ENCODE measurements at regions not wholly inside any gene's neighbourhood (a gene's known extent, or its start where the extent isn't known, plus 50 kb on each side); places are given as distances from the start of the nearest gene placed in this dataset.
A peak's percentile ranks its signal among the peaks of the same experiment; 100 is the strongest.

GRCh38 chr1:163799190-163799805 is 477.5 kb downstream of the NUF2 start:
- DNase-seq (no peak), ATAC-seq (ENCODE audit: low read depth in 2 of 2) (no peak)
- Mint-ChIP-seq H3K9me3 (peaks cover 0 to 17% (median 4%) of the 10 kb centered on the region in 7 donors), H3K27me3 (no peaks in the 10 kb centered on the region), H3K4me3 (no peak overlapping the region), H3K36me3 (no peaks in the 10 kb centered on the region), H3K4me1 (no peaks in the 10 kb centered on the region), H3K27ac (no peak overlapping the region)

DNA sequence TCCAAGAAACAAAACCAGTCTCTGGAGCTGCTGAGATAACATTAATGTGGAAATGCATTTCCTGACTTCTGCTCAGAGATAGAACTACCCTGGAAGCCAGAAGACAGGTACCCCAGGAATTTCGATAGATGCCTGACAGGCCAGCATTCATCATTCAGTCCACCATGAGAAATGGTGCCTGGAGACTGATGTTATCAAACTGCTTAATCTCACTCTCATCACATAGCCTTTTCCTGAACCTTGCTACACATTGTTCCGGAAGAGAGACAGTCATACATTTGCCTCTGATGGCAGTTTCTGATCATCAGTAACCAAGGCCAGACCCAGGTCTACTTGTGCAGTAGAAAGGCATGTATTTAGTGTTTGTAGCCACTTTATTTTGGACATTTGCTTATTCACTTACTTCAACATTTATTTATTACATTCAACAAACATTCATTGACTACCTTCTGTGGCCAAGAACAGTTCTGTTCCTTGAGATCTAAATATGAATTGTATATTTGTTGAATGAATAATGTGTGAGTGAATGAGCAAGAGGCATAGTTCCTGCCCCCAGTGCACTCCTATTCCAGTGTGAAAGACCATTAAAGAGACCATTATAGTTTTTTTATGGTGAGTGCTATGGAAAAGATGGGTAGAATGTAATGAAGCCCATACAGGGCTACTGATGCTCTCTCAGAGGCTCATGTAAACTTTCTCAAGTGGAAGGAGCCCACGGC is 485.7 kb downstream of the NUF2 start:
- no peak for ATAC-seq (ENCODE audit: low read depth in 2 of 2)
- Mint-ChIP-seq H3K27ac (no peak overlapping the region), H3K9me3 (peaks cover 0 to 10% (median 3%) of the 10 kb centered on the region in 7 donors), H3K4me3 (no peak overlapping the region), H3K27me3 (no peaks in the 10 kb centered on the region), H3K4me1 (no peaks in the 10 kb centered on the region), H3K36me3 (no peaks in the 10 kb centered on the region)
- DNase-seq, result no peak

GRCh38 chr1:163813251-163813650 is 491.5 kb downstream of the NUF2 start:
- Mint-ChIP-seq H3K4me3 (no peak overlapping the region), H3K9me3 (peaks cover 0 to 15% (median 4%) of the 10 kb centered on the region in 7 donors), H3K27ac (no peak overlapping the region), H3K27me3 (no peaks in the 10 kb centered on the region), H3K4me1 (no peaks in the 10 kb centered on the region), H3K36me3 (no peaks in the 10 kb centered on the region)
- DNase-seq (no peak), ATAC-seq (ENCODE audit: low read depth in 2 of 2) (no peak)

GRCh38 chr1:163820226-163820625 is 498.5 kb downstream of the NUF2 start:
- Mint-ChIP-seq H3K4me3 (no peak overlapping the region), H3K9me3 (peaks cover 0 to 4% (median 0%) of the 10 kb centered on the region in 7 donors), H3K27ac (no peak overlapping the region), H3K4me1 (no peaks in the 10 kb centered on the region), H3K36me3 (no peaks in the 10 kb centered on the region), H3K27me3 (no peaks in the 10 kb centered on the region)
- ATAC-seq (ENCODE audit: low read depth in 2 of 2) (no peak), DNase-seq (no peak)

GRCh38 chr1:163820766-163821165 is 499.0 kb downstream of the NUF2 start:
- no peaks in the 10 kb centered on the region for H3K36me3 Mint-ChIP-seq
- no peak overlapping the region for H3K27ac Mint-ChIP-seq
- H3K4me3 Mint-ChIP-seq, result no peak overlapping the region
- no peaks in the 10 kb centered on the region for H3K27me3 Mint-ChIP-seq
- H3K4me1 Mint-ChIP-seq, result no peaks in the 10 kb centered on the region
- no peak for ATAC-seq (ENCODE audit: low read depth in 2 of 2)
- DNase-seq, result no peak
- peaks cover 0 to 4% (median 0%) of the 10 kb centered on the region in 7 donors for H3K9me3 Mint-ChIP-seq

GRCh38 chr1:163821679-163822078 is 499.9 kb downstream of the NUF2 start:
- no peak overlapping the region for H3K27ac Mint-ChIP-seq
- H3K9me3 Mint-ChIP-seq, result peaks cover 0 to 4% (median 0%) of the 10 kb centered on the region in 7 donors
- DNase-seq (no peak), ATAC-seq (ENCODE audit: low read depth in 2 of 2) (no peak)
- H3K4me3 Mint-ChIP-seq, result no peak overlapping the region
- no peaks in the 10 kb centered on the region for H3K27me3 Mint-ChIP-seq
- H3K36me3 Mint-ChIP-seq, result no peaks in the 10 kb centered on the region
- no peaks in the 10 kb centered on the region for H3K4me1 Mint-ChIP-seq

DNA sequence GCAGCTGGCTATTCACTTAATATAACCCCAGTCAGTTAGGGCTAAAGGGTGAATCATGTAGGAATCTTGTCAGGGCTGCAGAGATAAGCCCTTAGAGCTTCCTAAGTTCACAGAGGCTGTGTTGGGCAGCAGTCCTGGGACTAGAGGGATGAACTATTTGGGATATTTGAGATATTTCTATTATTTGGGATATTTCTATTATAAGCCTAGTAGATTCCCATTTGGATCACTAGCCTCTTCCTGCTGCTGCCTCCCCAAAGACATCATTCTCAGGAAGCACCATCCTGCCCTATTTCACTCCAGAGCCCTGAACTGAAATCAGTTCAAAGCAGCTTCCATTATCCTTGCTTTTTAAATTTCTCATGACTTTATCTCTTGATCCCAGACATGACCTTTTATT is 501.3 kb downstream of the NUF2 start:
- Mint-ChIP-seq H3K4me3 (no peak overlapping the region), H3K36me3 (no peaks in the 10 kb centered on the region), H3K27me3 (no peaks in the 10 kb centered on the region), H3K27ac (no peak overlapping the region), H3K4me1 (no peaks in the 10 kb centered on the region), H3K9me3 (peaks cover 0 to 4% (median 0%) of the 10 kb centered on the region in 7 donors)
- DNase-seq, result no peak
- ATAC-seq (ENCODE audit: low read depth in 2 of 2), result no peak

DNA sequence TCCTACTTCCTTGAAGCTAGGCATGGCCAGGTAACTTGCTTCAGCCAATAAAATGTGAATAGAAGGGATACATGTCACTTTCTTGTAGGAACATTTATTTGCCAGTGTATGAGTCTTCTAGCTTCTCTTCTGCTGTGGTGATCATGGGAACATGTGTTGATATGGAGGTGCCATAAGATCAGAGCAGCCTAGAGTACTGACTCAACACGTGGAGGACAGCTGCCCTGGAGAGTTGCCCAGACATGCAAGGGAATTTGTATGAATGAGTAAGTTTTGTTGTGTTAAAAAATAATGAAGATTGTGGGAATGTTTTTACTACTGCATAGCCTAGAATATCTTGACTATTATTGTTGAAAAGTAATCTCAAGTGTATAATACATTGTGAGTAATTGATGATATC is 502.3 kb downstream of the NUF2 start:
- Mint-ChIP-seq H3K4me1 (no peaks in the 10 kb centered on the region), H3K27me3 (no peaks in the 10 kb centered on the region), H3K9me3 (peaks cover 0 to 4% (median 0%) of the 10 kb centered on the region in 7 donors), H3K36me3 (no peaks in the 10 kb centered on the region), H3K4me3 (no peak overlapping the region), H3K27ac (no peak overlapping the region)
- no peak for DNase-seq
- no peak for ATAC-seq (ENCODE audit: low read depth in 2 of 2)

DNA sequence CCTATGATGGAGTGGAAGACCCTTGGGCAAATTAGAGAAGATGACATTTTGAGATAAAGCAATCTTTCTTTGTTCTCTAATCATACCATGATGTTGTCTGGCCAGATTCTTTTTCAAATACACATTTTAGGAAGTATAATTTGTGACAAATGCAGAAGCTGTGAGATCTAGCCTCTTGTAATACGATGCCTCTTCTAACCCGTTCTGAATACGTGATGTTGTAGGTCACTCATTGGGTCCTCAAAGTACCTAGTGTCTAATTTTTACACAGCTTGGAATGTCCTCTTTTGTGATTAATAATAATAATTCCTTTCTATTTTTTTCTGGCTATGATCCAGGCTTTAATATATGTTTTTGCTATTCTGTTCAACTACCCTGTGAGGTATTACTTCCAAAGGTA is 502.7 kb downstream of the NUF2 start:
- Mint-ChIP-seq H3K9me3 (peaks cover 0 to 4% (median 0%) of the 10 kb centered on the region in 7 donors), H3K36me3 (no peaks in the 10 kb centered on the region), H3K27me3 (no peaks in the 10 kb centered on the region), H3K4me3 (no peak overlapping the region), H3K4me1 (no peaks in the 10 kb centered on the region), H3K27ac (no peak overlapping the region)
- DNase-seq, result no peak
- no peak for ATAC-seq (ENCODE audit: low read depth in 2 of 2)

- no peak overlapping the region for H3K4me3 Mint-ChIP-seq
- H3K27me3 Mint-ChIP-seq, result no peaks in the 10 kb centered on the region
- ATAC-seq (ENCODE audit: low read depth in 2 of 2), result no peak
- H3K27ac Mint-ChIP-seq, result no peak overlapping the region
- H3K9me3 Mint-ChIP-seq, result peaks cover 0 to 4% (median 0%) of the 10 kb centered on the region in 7 donors
- no peak for DNase-seq
- H3K36me3 Mint-ChIP-seq, result no peaks in the 10 kb centered on the region
- H3K4me1 Mint-ChIP-seq, result no peaks in the 10 kb centered on the region
These were observed 504.7 kb downstream of the NUF2 start for GRCh38 chr1:163826500-163826899.

GRCh38 chr1:163834778-163835177 is 513.0 kb downstream of the NUF2 start:
- Mint-ChIP-seq H3K4me1 (no peaks in the 10 kb centered on the region), H3K9me3 (peaks cover 0 to 5% (median 3%) of the 10 kb centered on the region in 7 donors), H3K36me3 (no peaks in the 10 kb centered on the region), H3K27me3 (no peaks in the 10 kb centered on the region), H3K4me3 (no peak overlapping the region), H3K27ac (no peak overlapping the region)
- no peak for ATAC-seq (ENCODE audit: low read depth in 2 of 2)
- no peak for DNase-seq

GRCh38 chr1:163836481-163836880 is 514.7 kb downstream of the NUF2 start:
- Mint-ChIP-seq H3K4me3 (no peak overlapping the region), H3K9me3 (peaks cover 0 to 6% (median 3%) of the 10 kb centered on the region in 7 donors), H3K27me3 (no peaks in the 10 kb centered on the region), H3K36me3 (no peaks in the 10 kb centered on the region), H3K4me1 (no peaks in the 10 kb centered on the region), H3K27ac (no peak overlapping the region)
- DNase-seq (no peak), ATAC-seq (ENCODE audit: low read depth in 2 of 2) (no peak)

DNA sequence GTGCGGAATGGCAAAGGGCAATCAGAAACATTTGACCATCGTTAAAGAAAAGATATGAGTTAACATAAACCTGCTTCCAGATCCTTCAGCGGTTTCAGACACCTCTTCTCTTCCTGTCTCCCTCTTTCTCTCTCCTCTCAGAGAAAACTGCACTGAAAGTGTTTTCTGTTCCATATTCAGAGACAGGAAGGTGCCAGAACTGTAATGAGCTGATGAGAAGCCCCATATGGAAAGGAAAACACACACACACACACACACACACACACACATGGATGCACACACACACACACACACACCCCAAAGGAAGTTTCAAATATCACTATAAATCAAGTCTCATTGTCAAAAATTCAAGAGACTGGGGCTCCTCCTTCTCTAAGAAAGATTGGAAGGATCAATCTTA is 515.5 kb downstream of the NUF2 start:
- H3K27ac Mint-ChIP-seq, result peak overlapping the region in 1 of 6 donors; percentile 6
- H3K36me3 Mint-ChIP-seq, result no peaks in the 10 kb centered on the region

DNA sequence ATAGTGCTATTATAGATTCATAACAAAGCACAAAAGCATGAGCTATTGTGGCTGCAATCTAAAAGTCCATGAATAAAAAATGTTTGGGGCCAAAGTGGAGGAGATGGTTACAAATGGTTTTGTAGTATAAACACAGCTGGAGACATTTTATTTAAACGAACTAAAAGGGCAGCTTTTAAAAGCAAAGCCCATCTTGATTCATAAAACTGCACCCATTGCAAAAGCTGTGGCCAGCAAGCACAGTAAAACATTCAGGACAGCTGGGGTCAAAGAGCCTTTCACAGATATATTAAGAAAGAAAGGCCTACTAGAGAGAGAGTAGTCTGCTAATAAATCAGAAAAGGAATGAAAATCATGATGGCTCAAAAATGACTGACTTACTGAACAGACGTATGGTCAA is 520.8 kb downstream of the NUF2 start:
- Mint-ChIP-seq H3K36me3 (no peaks in the 10 kb centered on the region), H3K27me3 (no peaks in the 10 kb centered on the region)

More for the DNA sequence above, 515.5 kb downstream of the NUF2 start:
- Mint-ChIP-seq H3K27me3 (no peaks in the 10 kb centered on the region), H3K4me1 (no peaks in the 10 kb centered on the region), H3K4me3 (no peak overlapping the region), H3K9me3 (peaks cover 0 to 6% (median 3%) of the 10 kb centered on the region in 7 donors)
- ATAC-seq (ENCODE audit: low read depth in 2 of 2), result no peak
- no peak for DNase-seq

More for the DNA sequence above, 520.8 kb downstream of the NUF2 start:
- H3K4me3 Mint-ChIP-seq, result no peak overlapping the region
- no peak for DNase-seq
- no peaks in the 10 kb centered on the region for H3K4me1 Mint-ChIP-seq
- H3K9me3 Mint-ChIP-seq, result peaks cover 0 to 14% (median 2%) of the 10 kb centered on the region in 7 donors
- H3K27ac Mint-ChIP-seq, result no peak overlapping the region
- no peak for ATAC-seq (ENCODE audit: low read depth in 2 of 2)

Data from naive B cell (primary cell).